Esophagus squamous epithelium (tissue), 5 donors: ENCODE measurements at regions not wholly inside any gene's neighbourhood (a gene's known extent, or its start where the extent isn't known, plus 50 kb on each side); places are given as distances from the start of the nearest gene placed in this dataset.

ENCODE experiments used
- DNase-seq: peaks from one replicate; lab custom pipeline; 2025; lab: John Stamatoyannopoulos, UW
- H3K27ac ChIP-seq, 4 donors: fragments of 200-600 bp; sonication (generic); one replicate each; pipeline ENCODE4 v1.5.1; 2016 to 2019; ENCODE audit warnings: mild to moderate bottlenecking in 1 of 4
- H3K27me3 ChIP-seq, 4 donors: fragments of 200-600 bp; sonication (generic); 1 replicate in 3 of 4; 2 replicates in 1 of 4; pipeline versions ENCODE4 v1.5.1 to v1.6.0; 2017 to 2021; ENCODE audit warnings: antibody characterized with exemption in 1 of 4
- H3K36me3 ChIP-seq, 3 donors: fragments of 200-600 bp; sonication (generic); one replicate each; pipeline ENCODE4 v1.5.1; 2016 to 2019
- H3K4me1 ChIP-seq, 3 donors: fragments of 200-600 bp; sonication (generic); one replicate each; pipeline ENCODE4 v1.5.1; 2017 to 2019
- H3K4me3 ChIP-seq, 4 donors: fragments of 200-600 bp; sonication (generic); 1 replicate in 3 of 4; 2 replicates in 1 of 4; pipeline ENCODE4 v1.5.1; 2016 to 2019; ENCODE audit warnings: mild to moderate bottlenecking in 2 of 4, moderate library complexity in 1 of 4
- H3K9me3 ChIP-seq, 3 donors: fragments of 200-600 bp; sonication (generic); one replicate each; pipeline ENCODE4 v1.5.1; 2016 to 2019
- CTCF ChIP-seq, 6 experiments: fragments of 450-650 bp in 4 of 6; fragments of 200-600 bp in 2 of 6; sonication (generic) in 2 of 6; IDR thresholded peaks; one replicate each; pipeline ENCODE4 v1.5.1; 2016 to 2019; ENCODE audit warnings: antibody characterized with exemption in 6 of 6, mild to moderate bottlenecking in 4 of 6, moderate library complexity in 4 of 6
- POLR2A ChIP-seq, 4 donors: fragments of 450-650 bp; IDR thresholded peaks; one replicate each; pipeline ENCODE4 v1.6.1; 2017; ENCODE audit warnings: antibody characterized with exemption in 4 of 4, mild to moderate bottlenecking in 4 of 4, moderate library complexity in 3 of 4
- WGBS, 2 donors: methylation state at CpG; one replicate each; pipeline ENCODE4 v1.1.5; 2018; 5-methylcytosine and 5-hydroxymethylcytosine counted together
- intact Hi-C: fragments of 100-400 bp; cut with DNase I; formaldehyde crosslinking; loops from one replicate; pipeline ENCODE4 v1.15.0; 2022
- donor health status: DM: yes; HTN: yes; CAD: no.

- TF ChIP-seq POLR2A (IDR thresholded peaks at IDR 0.05) (no peak), CTCF (IDR thresholded peaks at IDR 0.05) (no peak)
- Histone ChIP-seq H3K9me3 (no peaks in the 10 kb centered on the region), H3K4me3 (no peak overlapping the region), H3K4me1 (peaks cover 0 to 11% (median 0%) of the 10 kb centered on the region in 3 donors), H3K27ac (no peak overlapping the region), H3K27me3 (no peaks in the 10 kb centered on the region), H3K36me3 (no peaks in the 10 kb centered on the region)
- intact Hi-C loops: no loop called here
- 57 to 61% methylated on average over 7 to 8 of the region's 8 CpGs for WGBS, 2 donors
- DNase-seq: no peak
Measured at GRCh38 chr4:54913751-54914526, 211.5 kb downstream of the KDR start.

GRCh38 chr4:54912155-54912554 lies 213.2 kb downstream of the KDR start:
- no peak for DNase-seq
- TF ChIP-seq POLR2A (IDR thresholded peaks at IDR 0.05) (no peak), CTCF (IDR thresholded peaks at IDR 0.05) (no peak)
- H3K4me3 ChIP-seq: no peak overlapping the region
- no peak overlapping the region for H3K27ac ChIP-seq
- WGBS, 2 donors: 53 to 74% methylated on average over 3 of the region's 3 CpGs
- H3K27me3 ChIP-seq: no peaks in the 10 kb centered on the region
- no peaks in the 10 kb centered on the region for H3K36me3 ChIP-seq
- H3K9me3 ChIP-seq: no peaks in the 10 kb centered on the region
- H3K4me1 ChIP-seq: peaks cover 0 to 11% (median 0%) of the 10 kb centered on the region in 3 donors
- intact Hi-C loops: no loop called here

GRCh38 chr4:54909961-54910360 lies 215.4 kb downstream of the KDR start:
- Histone ChIP-seq H3K27ac (no peak overlapping the region), H3K4me3 (no peak overlapping the region), H3K9me3 (peaks cover 0 to 4% (median 0%) of the 10 kb centered on the region in 3 donors), H3K27me3 (no peaks in the 10 kb centered on the region), H3K4me1 (peaks cover 0 to 11% (median 0%) of the 10 kb centered on the region in 3 donors), H3K36me3 (no peaks in the 10 kb centered on the region)
- TF ChIP-seq CTCF (IDR thresholded peaks at IDR 0.05): no peak
- no peak for TF ChIP-seq POLR2A (IDR thresholded peaks at IDR 0.05)
- DNase-seq: no peak
- WGBS, 2 donors: 76 to 97% methylated on average over 2 of the region's 2 CpGs
- intact Hi-C loops: no loop called here

- no peak overlapping the region for H3K4me3 ChIP-seq
- 51 to 82% methylated on average over 3 of the region's 3 CpGs for WGBS, 2 donors
- H3K9me3 ChIP-seq: peaks cover 0 to 4% (median 0%) of the 10 kb centered on the region in 3 donors
- no peaks in the 10 kb centered on the region for H3K27me3 ChIP-seq
- H3K4me1 ChIP-seq: peaks cover 0 to 10% (median 0%) of the 10 kb centered on the region in 3 donors
- no peak for DNase-seq
- intact Hi-C loops: no loop called here
- TF ChIP-seq CTCF (IDR thresholded peaks at IDR 0.05) (no peak), POLR2A (IDR thresholded peaks at IDR 0.05) (no peak)
- H3K36me3 ChIP-seq: no peaks in the 10 kb centered on the region
- H3K27ac ChIP-seq: no peak overlapping the region
Measured at GRCh38 chr4:54908763-54909162, 216.6 kb downstream of the KDR start.

- Histone ChIP-seq H3K9me3 (peaks cover 0 to 4% (median 0%) of the 10 kb centered on the region in 3 donors), H3K27me3 (no peaks in the 10 kb centered on the region), H3K27ac (no peak overlapping the region), H3K4me1 (peaks cover 0 to 25% (median 10%) of the 10 kb centered on the region in 3 donors), H3K4me3 (no peak overlapping the region), H3K36me3 (no peaks in the 10 kb centered on the region)
- TF ChIP-seq POLR2A (IDR thresholded peaks at IDR 0.05) (no peak), CTCF (IDR thresholded peaks at IDR 0.05) (no peak)
- 87 to 90% methylated on average over 1 to 2 of the region's 2 CpGs for WGBS, 2 donors
- intact Hi-C loops: no loop called here
- DNase-seq: no peak
Measured at GRCh38 chr4:54904953-54905352, 220.4 kb downstream of the KDR start.
